GM23248 (cell line): ENCODE measurements at regions not wholly inside any gene's neighbourhood (a gene's known extent, or its start where the extent isn't known, plus 50 kb on each side); places are given as distances from the start of the nearest gene placed in this dataset.

Experiments
- DNase-seq: peaks from one replicate; pipeline ENCODE4 v3.0.0-alpha.2; 2015
- H2AFZ ChIP-seq: fragments of 200-600 bp; sonication (generic); 2 replicates; pipeline ENCODE4 v1.6.1; 2016; ENCODE audit warnings: antibody characterized with exemption
- H3F3A ChIP-seq: fragments of 200-600 bp; sonication (generic); 2 replicates; pipeline ENCODE4 v1.6.1; 2016; ENCODE audit warnings: mild to moderate bottlenecking, antibody characterized with exemption, mixed run types; ENCODE audit not compliant: insufficient read depth
- H3K27ac ChIP-seq: fragments of 200-600 bp; sonication (generic); 2 replicates; pipeline ENCODE4 v1.5.1; 2016; ENCODE audit warnings: mild to moderate bottlenecking
- H3K27me3 ChIP-seq: fragments of 200-600 bp; sonication (generic); replicated peaks from 2 replicates; pipeline ENCODE4 v1.6.1; 2016; ENCODE audit warnings: mild to moderate bottlenecking; ENCODE audit not compliant: insufficient read depth
- H3K36me3 ChIP-seq: fragments of 200-600 bp; sonication (generic); 2 replicates; pipeline ENCODE4 v1.6.1; 2016; ENCODE audit warnings: low read depth, mild to moderate bottlenecking
- H3K4me1 ChIP-seq: fragments of 200-600 bp; sonication (generic); 2 replicates; pipeline ENCODE4 v1.6.1; 2016; ENCODE audit warnings: mild to moderate bottlenecking; ENCODE audit not compliant: insufficient read depth
- H3K4me2 ChIP-seq: fragments of 200-600 bp; sonication (generic); one replicate; pipeline ENCODE4 v1.6.1; 2016; ENCODE audit warnings: mild to moderate bottlenecking; ENCODE audit not compliant: unreplicated experiment
- H3K4me3 ChIP-seq: fragments of 200-600 bp; sonication (generic); 2 replicates; pipeline ENCODE4 v1.5.1; 2016; ENCODE audit warnings: mild to moderate bottlenecking
- H3K79me2 ChIP-seq: fragments of 200-600 bp; sonication (generic); 2 replicates; pipeline ENCODE4 v1.6.1; 2016; ENCODE audit warnings: mild to moderate bottlenecking; ENCODE audit not compliant: insufficient read depth
- H3K9ac ChIP-seq: fragments of 200-600 bp; sonication (generic); 2 replicates; pipeline ENCODE4 v1.6.1; 2016; ENCODE audit warnings: mild to moderate bottlenecking
- H3K9me2 ChIP-seq: fragments of 200-600 bp; sonication (generic); 2 replicates; pipeline ENCODE4 v1.6.1; 2016; ENCODE audit warnings: mixed run types, mild to moderate bottlenecking, moderate library complexity; ENCODE audit not compliant: insufficient read depth
- H3K9me3 ChIP-seq: fragments of 200-600 bp; sonication (generic); one replicate; pipeline ENCODE4 v1.6.1; 2017; ENCODE audit warnings: low read depth
- H4K20me1 ChIP-seq: fragments of 200-600 bp; sonication (generic); 2 replicates; pipeline ENCODE4 v1.6.0; 2016; ENCODE audit not compliant: insufficient read depth
- EZH2 ChIP-seq: fragments of 200-600 bp; sonication (generic); IDR thresholded peaks from 2 replicates; pipeline ENCODE4 v1.6.1; 2018; ENCODE audit warnings: antibody characterized with exemption, mild to moderate bottlenecking; ENCODE audit not compliant: insufficient read depth, poor library complexity, severe bottlenecking
- EZH2phosphoT487 ChIP-seq: fragments of 200-600 bp; sonication (generic); IDR thresholded peaks from 2 replicates; pipeline ENCODE4 v1.6.1; 2018; ENCODE audit warnings: antibody characterized with exemption, moderate library complexity, mild to moderate bottlenecking, low read depth; ENCODE audit not compliant: insufficient read depth
- WGBS, 2 experiments: methylation state at CpG; one replicate each; pipeline ENCODE4 v1.1.6; 2015 to 2017; ENCODE audit warnings: low lambda C conversion rate in 2 of 2, low coverage in 1 of 2; ENCODE audit errors: missing lambda C conversion rate in 2 of 2; 5-methylcytosine and 5-hydroxymethylcytosine counted together
- in situ Hi-C: fragments of 300-500 bp; cut with MboI; formaldehyde crosslinking; loops from 2 replicates; pipeline ENCODE4 v1.15.0; 2020

DNA sequence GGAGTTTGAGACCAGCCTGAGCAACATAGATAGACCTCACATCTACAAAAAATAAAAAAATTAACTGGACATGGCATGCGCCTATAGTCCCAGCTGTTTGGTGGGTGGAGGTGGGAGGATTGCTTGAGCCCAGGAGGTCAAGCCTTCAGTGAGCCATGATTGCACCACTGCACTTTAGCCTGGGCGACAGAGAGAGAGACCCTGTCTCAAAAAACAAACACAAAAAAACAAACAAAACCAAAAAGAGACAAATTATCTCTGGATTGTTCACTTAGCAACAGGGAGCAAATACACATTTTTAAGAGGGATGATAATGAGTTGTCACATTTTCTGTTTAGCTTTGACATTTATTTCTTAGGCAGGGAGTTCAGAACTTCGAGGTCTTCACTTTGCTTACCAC is 155.4 kb downstream of the CEP135 start:
- no peaks in the 10 kb centered on the region for H3K9me3 ChIP-seq
- H3K4me2 ChIP-seq = no peak overlapping the region
- no peak for TF ChIP-seq EZH2
- TF ChIP-seq EZH2phosphoT487 = no peak
- H3K4me1 ChIP-seq = no peaks in the 10 kb centered on the region
- H2AFZ ChIP-seq = no peak overlapping the region
- no peaks in the 10 kb centered on the region for H4K20me1 ChIP-seq
- H3F3A ChIP-seq = no peaks in the 10 kb centered on the region
- no peak overlapping the region for H3K9ac ChIP-seq
- H3K36me3 ChIP-seq = no peaks in the 10 kb centered on the region
- H3K79me2 ChIP-seq = no peaks in the 10 kb centered on the region
- in situ Hi-C loops = no loop called here
- H3K4me3 ChIP-seq = no peak overlapping the region
- no peak overlapping the region for H3K27ac ChIP-seq
- 22 to 34% methylated on average over 3 of the region's 3 CpGs for WGBS, 2 experiments
- H3K27me3 ChIP-seq = peaks cover 24% of the 10 kb centered on the region
- DNase-seq = no peak
- no peaks in the 10 kb centered on the region for H3K9me2 ChIP-seq

DNA sequence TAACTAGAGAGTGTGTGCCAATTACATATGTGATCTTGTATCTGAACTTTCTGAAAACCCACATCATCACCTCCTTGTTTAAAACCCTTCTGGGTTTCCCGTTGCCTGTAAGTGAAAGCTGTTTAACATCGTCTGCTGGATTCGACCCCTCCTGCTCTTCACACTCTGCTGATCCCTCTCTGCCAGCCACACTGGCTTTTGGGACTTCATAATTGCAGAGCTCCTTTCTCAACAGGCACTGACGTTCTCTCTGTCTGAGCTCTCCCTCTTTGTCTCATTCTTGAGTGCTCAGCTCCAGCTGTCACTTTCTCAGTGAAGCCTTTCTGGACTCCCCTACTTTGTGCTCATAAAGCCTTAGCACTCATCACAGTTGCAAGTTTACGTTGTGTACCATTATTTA is 153.9 kb downstream of the CEP135 start:
- Histone ChIP-seq H3K4me2 (no peak overlapping the region), H3K36me3 (no peaks in the 10 kb centered on the region), H4K20me1 (no peaks in the 10 kb centered on the region), H2AFZ (no peak overlapping the region), H3K4me1 (no peaks in the 10 kb centered on the region), H3K27ac (no peak overlapping the region), H3K9ac (no peak overlapping the region), H3K4me3 (no peak overlapping the region), H3K9me2 (no peaks in the 10 kb centered on the region), H3K9me3 (no peaks in the 10 kb centered on the region), H3K27me3 (peaks cover 20% of the 10 kb centered on the region), H3K79me2 (no peaks in the 10 kb centered on the region), H3F3A (no peaks in the 10 kb centered on the region)
- 14 to 20% methylated on average over 5 of the region's 5 CpGs for WGBS, 2 experiments
- no peak for TF ChIP-seq EZH2phosphoT487
- no peak for TF ChIP-seq EZH2
- DNase-seq = no peak
- in situ Hi-C loops = no loop called here

DNA sequence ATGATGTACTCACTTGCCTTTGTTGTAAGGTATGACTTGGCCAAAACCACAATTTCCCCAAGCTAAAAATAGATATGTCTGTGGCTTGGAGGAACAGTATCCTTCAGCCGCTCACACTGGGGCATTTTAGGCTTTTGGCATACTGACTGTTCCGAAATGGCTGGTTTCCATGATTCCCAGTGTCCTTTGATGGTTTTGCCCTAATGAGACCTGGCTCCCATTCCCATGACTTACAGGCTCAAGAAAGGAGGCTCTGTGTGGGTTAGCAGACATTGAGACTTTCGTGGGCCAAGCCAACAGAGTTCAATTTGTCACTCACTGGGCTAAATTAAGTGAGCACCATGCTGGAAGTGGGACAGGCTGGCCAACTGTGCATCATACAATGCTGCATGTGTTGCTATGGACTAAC is 150.6 kb downstream of the CEP135 start:
- H2AFZ ChIP-seq = no peak overlapping the region
- no peak overlapping the region for H3K9ac ChIP-seq
- H3K4me1 ChIP-seq = no peaks in the 10 kb centered on the region
- H3K4me3 ChIP-seq = no peak overlapping the region
- no peak overlapping the region for H3K27ac ChIP-seq
- no peaks in the 10 kb centered on the region for H3K36me3 ChIP-seq
- WGBS, 2 experiments = 30 to 31% methylated on average over 3 of the region's 3 CpGs
- no peaks in the 10 kb centered on the region for H3F3A ChIP-seq
- in situ Hi-C loops = no loop called here
- H4K20me1 ChIP-seq = no peaks in the 10 kb centered on the region
- peaks cover 13% of the 10 kb centered on the region for H3K27me3 ChIP-seq
- H3K4me2 ChIP-seq = no peak overlapping the region
- DNase-seq = no peak
- no peaks in the 10 kb centered on the region for H3K9me2 ChIP-seq
- no peaks in the 10 kb centered on the region for H3K79me2 ChIP-seq
- no peaks in the 10 kb centered on the region for H3K9me3 ChIP-seq
- TF ChIP-seq EZH2phosphoT487 = no peak
- TF ChIP-seq EZH2 = no peak

GRCh38 chr4:56093576-56093975 is 144.8 kb downstream of the CEP135 start:
- Histone ChIP-seq H3F3A (no peaks in the 10 kb centered on the region), H3K36me3 (no peaks in the 10 kb centered on the region), H4K20me1 (no peaks in the 10 kb centered on the region), H3K27me3 (0 out of 2 replicates have a peak, but pooled peaks cover 7% of the 10 kb centered on the region), H3K9me2 (no peaks in the 10 kb centered on the region), H2AFZ (no peak overlapping the region), H3K9me3 (no peaks in the 10 kb centered on the region), H3K4me1 (no peaks in the 10 kb centered on the region), H3K4me3 (no peak overlapping the region), H3K9ac (no peak overlapping the region), H3K79me2 (no peaks in the 10 kb centered on the region), H3K27ac (no peak overlapping the region), H3K4me2 (no peak overlapping the region)
- in situ Hi-C loops = no loop called here
- DNase-seq = no peak
- TF ChIP-seq EZH2 = no peak
- no peak for TF ChIP-seq EZH2phosphoT487
- WGBS, 2 experiments = 39 to 45% methylated on average over 3 of the region's 3 CpGs

- Histone ChIP-seq H3K27ac (no peak overlapping the region), H3K4me3 (no peak overlapping the region), H3K79me2 (no peaks in the 10 kb centered on the region), H3K9me2 (no peaks in the 10 kb centered on the region), H3K36me3 (no peaks in the 10 kb centered on the region), H3K9me3 (no peaks in the 10 kb centered on the region), H3K4me2 (no peak overlapping the region), H3K9ac (no peak overlapping the region), H2AFZ (no peak overlapping the region), H3K4me1 (no peaks in the 10 kb centered on the region), H3K27me3 (0 out of 2 replicates have a peak, but pooled peaks cover 7% of the 10 kb centered on the region), H4K20me1 (no peaks in the 10 kb centered on the region), H3F3A (no peaks in the 10 kb centered on the region)
- no peak for DNase-seq
- in situ Hi-C loops = no loop called here
- 43% methylated on average over 8 of the region's 8 CpGs for WGBS, 2 experiments
- TF ChIP-seq EZH2phosphoT487 = no peak
- no peak for TF ChIP-seq EZH2
Measured at GRCh38 chr4:56092540-56092939, 143.8 kb downstream of the CEP135 start.
